Ishikawa (cell line): ENCODE measurements at regions not wholly inside any gene's neighbourhood (a gene's known extent, or its start where the extent isn't known, plus 50 kb on each side); places are given as distances from the start of the nearest gene placed in this dataset.
A peak's percentile ranks its signal among the peaks of the same experiment; 100 is the strongest.

Source experiments
- CEBPB ChIP-seq: IDR thresholded peaks from 2 replicates; pipeline ENCODE4 v1.6.1; 2012
- EP300 ChIP-seq: IDR thresholded peaks from 2 replicates; pipeline ENCODE4 v1.6.1; 2012; ENCODE audit warnings: borderline replicate concordance
- FOXM1 ChIP-seq: IDR thresholded peaks from 2 replicates; pipeline ENCODE4 v1.6.1; 2012; ENCODE audit warnings: low read depth, borderline replicate concordance
- RAD21 ChIP-seq: IDR thresholded peaks from 2 replicates; pipeline ENCODE4 v1.6.1; 2012; ENCODE audit warnings: low read depth
- TAF1 ChIP-seq: IDR thresholded peaks from 2 replicates; pipeline ENCODE4 v1.6.1; 2012; ENCODE audit warnings: low read depth, mild to moderate bottlenecking
- YY1 ChIP-seq: IDR thresholded peaks from 2 replicates; pipeline ENCODE4 v1.6.1; 2012; ENCODE audit warnings: low read depth
- ZBTB7A ChIP-seq: IDR thresholded peaks from 2 replicates; pipeline ENCODE4 v1.6.1; 2012; ENCODE audit warnings: low read depth
- TF ChIP-seq, protein P1 (sequence below): IDR thresholded peaks from 2 replicates; pipeline ENCODE4 v1.6.1; 2012
- TF ChIP-seq, protein P2 (sequence below): IDR thresholded peaks from 2 replicates; pipeline ENCODE4 v1.6.1; 2012; ENCODE audit warnings: low read depth, mild to moderate bottlenecking

DNA sequence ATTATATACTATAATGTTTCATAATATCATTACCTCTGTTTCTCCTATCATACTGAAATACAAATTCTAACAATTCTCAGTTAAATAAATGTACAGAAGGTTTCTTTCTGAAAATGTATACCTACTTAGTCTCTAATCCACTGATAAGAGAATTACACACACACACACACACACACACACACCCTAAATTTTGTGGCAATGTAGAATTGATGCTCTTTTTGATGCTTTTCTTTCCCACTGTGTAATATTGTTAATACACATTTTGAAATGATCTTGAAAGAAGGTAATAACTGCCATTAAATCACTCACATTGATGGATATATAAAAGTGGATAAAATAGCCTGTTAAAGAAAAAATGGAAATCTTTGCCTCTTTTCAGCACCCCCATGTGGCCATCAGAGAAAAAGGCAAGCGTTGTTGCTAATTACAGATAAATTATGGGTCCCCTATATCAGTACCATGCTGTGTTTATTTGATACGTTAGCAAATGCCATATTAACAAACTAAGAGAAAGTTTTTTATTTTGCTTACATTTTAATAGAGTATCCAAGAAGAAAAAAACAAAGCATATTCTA lies 76.6 kb upstream of the VGLL2 start:
- TF ChIP-seq ZBTB7A (no peak), FOXM1 (no peak), TAF1 (no peak), RAD21 (peak; percentile 46), YY1 (no peak), CEBPB (no peak), EP300 (no peak)
- TF ChIP-seq, protein P1, sequence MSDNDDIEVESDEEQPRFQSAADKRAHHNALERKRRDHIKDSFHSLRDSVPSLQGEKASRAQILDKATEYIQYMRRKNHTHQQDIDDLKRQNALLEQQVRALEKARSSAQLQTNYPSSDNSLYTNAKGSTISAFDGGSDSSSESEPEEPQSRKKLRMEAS: no peak
- TF ChIP-seq, protein P2, sequence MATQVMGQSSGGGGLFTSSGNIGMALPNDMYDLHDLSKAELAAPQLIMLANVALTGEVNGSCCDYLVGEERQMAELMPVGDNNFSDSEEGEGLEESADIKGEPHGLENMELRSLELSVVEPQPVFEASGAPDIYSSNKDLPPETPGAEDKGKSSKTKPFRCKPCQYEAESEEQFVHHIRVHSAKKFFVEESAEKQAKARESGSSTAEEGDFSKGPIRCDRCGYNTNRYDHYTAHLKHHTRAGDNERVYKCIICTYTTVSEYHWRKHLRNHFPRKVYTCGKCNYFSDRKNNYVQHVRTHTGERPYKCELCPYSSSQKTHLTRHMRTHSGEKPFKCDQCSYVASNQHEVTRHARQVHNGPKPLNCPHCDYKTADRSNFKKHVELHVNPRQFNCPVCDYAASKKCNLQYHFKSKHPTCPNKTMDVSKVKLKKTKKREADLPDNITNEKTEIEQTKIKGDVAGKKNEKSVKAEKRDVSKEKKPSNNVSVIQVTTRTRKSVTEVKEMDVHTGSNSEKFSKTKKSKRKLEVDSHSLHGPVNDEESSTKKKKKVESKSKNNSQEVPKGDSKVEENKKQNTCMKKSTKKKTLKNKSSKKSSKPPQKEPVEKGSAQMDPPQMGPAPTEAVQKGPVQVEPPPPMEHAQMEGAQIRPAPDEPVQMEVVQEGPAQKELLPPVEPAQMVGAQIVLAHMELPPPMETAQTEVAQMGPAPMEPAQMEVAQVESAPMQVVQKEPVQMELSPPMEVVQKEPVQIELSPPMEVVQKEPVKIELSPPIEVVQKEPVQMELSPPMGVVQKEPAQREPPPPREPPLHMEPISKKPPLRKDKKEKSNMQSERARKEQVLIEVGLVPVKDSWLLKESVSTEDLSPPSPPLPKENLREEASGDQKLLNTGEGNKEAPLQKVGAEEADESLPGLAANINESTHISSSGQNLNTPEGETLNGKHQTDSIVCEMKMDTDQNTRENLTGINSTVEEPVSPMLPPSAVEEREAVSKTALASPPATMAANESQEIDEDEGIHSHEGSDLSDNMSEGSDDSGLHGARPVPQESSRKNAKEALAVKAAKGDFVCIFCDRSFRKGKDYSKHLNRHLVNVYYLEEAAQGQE: no peak
